ENCODE measurements at regions not wholly inside any gene's neighbourhood (a gene's known extent, or its start where the extent isn't known, plus 50 kb on each side); places are given as distances from the start of the nearest gene placed in this dataset.

- TF ChIP-seq CTCF (conservative IDR thresholded peaks at IDR 0.05; ENCODE audit: low read depth, low read length), result no peak
- no peak for TF ChIP-seq EZH2 (IDR thresholded peaks at IDR 0.05; ENCODE audit: low read length, unreplicated experiment)
These were observed 218.6 kb downstream of the RPS24 start for GRCh38 chr10:78252286-78252685.

All from PC-3 (cell line).